ENCODE measurements at regions not wholly inside any gene's neighbourhood (a gene's known extent, or its start where the extent isn't known, plus 50 kb on each side); places are given as distances from the start of the nearest gene placed in this dataset.
"Not testable (repeated sequence)": the region's sequence is repeated elsewhere in the genome, so short reads cannot be mapped to it uniquely, and the experiment has no call there.

GRCh38 chr10:129199826-129200225 is 267.2 kb upstream of the MGMT start:
- DNase-seq = no peak

GRCh38 chr10:129203819-129204218 is 263.2 kb upstream of the MGMT start:
- DNase-seq = no peak

- DNase-seq = no peak
These were observed 259.7 kb upstream of the MGMT start for GRCh38 chr10:129207297-129207696.

- DNase-seq = no peak
These were observed 256.2 kb upstream of the MGMT start for GRCh38 chr10:129210876-129211275.

GRCh38 chr10:129213256-129213655 is 253.8 kb upstream of the MGMT start:
- no peak for DNase-seq

DNA sequence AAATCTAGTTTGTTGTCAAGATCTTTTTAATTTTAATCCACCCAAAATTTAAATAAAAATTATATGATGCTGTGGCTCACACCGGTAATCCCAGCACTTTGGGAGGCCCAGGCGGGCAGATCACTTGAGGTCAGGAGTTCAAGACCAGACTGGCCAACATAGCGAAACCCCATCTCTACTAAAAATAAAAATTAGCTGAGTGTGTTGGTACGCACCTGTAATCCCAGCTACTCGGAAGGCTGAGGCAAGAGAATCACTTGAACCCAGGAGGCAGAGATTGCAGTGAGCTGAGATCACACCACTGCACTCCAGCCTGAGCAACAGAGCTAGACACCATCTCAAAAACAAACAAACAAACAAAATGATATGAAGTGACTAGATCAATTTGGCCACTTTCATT is 253.0 kb upstream of the MGMT start:
- DNase-seq = not testable (repeated sequence)

DNA sequence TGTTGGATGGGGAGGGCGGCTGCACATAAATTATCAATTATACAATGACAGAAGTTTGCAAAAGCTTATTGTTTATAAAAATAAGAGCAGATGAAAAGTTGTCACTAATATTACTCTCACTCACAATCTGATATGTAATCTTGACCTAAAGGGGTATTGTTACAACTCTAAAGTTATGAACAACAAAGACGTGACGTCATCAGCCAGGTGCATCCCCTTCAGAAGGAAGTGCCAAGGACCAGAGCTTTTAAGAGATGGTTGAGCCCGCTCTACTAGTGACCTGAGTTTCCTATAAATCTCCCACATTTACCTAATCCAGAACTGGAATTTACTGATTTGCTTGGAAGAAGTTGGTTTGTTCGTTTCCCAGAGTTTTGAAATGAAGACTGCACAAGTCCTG is 247.7 kb upstream of the MGMT start:
- no peak for DNase-seq

DNA sequence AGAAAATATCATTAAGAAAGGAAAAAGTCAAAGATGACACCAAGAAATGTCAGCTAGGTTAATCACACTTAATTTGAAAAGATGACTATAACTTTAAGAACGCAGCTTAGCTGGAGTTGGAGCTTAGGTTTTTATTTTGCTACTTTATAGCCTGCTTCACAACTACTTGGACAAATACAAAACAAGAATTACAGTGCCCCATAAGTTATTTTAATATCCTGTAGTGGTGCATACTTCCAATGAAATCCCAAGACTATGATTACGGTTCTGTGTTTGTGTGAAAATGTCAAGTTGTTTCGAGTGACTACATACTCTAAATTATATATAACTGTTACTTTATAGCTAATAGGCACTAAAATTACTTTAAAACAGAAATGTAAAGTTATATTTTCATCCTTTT is 244.6 kb upstream of the MGMT start:
- DNase-seq = no peak

DNA sequence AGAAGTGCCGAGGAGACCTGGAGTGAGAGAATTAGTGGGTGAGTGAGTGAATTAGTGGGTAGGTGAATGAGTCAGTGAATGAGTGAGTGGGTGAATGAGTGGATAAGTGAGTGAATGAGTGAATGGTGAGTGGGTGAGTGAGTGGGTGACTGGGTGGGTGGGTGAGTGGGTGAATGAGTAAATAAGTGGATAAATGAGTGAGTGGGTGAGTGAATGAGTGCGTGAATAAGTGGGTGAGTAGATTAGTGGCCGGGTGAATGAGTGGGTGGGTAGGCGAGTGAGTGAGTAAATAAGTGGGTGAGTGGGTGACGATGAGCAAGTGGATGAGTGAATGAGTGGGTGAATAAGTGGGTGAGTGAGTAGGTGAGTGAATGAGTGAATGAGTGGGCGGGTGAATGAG is 243.7 kb upstream of the MGMT start:
- no peak for DNase-seq

- no peak for DNase-seq
These were observed 243.0 kb upstream of the MGMT start for GRCh38 chr10:129224065-129224464.

GRCh38 chr10:129231821-129232220 is 235.2 kb upstream of the MGMT start:
- no peak for DNase-seq

DNA sequence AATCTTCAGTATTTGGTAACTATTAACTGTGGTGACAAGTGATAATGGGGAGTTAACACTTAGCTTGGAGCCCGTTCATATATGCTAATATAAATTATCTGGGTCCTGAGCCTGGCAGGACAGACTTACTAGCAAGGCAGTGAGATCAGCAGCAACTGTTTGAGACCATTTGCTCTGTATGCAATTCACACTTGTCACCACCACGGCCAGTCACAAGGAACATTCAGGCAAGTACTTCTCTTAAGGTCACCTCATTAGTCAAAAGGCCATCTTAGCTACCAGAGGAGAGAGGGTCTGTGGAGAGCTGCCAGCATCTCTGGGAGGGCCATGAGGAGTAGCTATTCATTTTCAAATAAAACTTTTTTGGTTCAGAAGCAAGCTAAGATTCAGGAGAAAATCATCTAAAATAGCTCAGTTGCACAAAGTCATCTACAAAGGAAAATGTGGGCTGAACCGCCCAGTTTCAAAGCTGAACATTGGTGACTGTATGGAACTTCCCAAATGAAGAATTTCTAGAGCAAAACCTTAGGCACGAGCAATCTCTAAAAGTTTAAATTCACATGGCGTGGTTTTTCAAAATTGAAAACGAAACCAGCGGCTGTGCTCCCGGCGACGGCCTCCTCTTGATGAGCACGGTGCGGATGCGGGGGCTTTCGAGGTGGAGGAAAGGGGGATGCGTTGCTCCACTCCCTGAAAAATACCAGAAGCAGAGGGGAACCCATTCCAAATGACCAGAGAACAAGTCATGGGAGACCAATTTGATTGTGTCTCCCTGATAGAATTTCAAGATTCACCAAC is 233.5 kb upstream of the MGMT start:
- DNase-seq = no peak

DNA sequence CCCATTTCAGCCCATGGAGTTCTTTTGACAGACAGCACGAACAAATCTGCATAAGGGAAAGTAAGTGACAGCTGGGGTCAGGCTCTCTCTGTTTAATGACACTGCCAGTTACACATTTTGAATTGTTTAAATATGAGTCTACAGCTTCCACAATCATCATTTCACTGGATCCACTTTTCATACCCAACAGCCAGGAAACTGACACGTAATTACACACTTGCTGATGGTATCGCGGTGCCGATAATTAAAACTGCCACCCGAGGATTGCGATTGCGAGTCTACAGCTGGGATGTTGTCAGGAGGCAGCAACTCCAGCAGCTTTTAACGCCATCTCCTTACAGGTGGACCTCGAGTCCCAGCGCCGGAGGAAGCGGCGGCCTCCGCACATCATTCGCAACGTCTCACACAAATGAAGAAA is 230.8 kb upstream of the MGMT start:
- no peak for DNase-seq

GRCh38 chr10:129241461-129241860 is 225.6 kb upstream of the MGMT start:
- no peak for DNase-seq

- no peak for DNase-seq
These were observed 222.7 kb upstream of the MGMT start for GRCh38 chr10:129244298-129244697.

DNA sequence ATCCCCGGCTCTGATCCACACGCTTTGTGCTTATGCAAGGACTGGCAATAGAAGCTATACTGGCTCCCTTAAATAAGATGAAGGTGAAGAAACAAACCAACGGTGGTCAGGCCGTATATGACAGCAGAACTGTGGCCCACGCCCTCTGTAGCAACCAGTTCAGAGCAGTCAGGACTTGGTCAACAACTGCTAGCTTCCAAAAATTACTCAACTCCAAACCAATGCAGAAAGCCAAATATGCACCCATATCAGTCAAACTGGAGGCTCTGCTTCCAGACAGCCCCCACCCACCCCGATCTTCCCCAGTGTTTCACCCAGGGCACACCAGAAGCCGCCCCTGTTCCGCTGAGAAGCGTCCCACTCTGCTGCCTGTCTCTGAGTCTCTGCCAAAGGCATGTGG is 222.3 kb upstream of the MGMT start:
- DNase-seq = no peak

- DNase-seq = no peak
These were observed 213.7 kb upstream of the MGMT start for GRCh38 chr10:129253161-129253864.

DNA sequence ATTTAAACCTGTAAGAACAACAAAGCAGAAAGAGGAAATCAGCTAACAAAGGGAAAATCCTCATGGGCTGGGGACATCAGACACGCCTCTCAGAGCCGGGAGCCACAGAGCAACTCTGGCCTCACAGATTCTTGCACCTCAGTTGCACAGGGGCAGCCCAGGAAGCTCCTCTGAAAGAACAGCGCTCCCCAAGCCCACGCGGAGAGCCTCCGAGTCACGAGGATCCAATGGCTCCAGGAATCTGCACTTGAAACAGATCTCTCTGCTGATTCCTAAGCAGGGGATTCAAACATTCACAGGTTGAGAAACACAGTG is 213.2 kb upstream of the MGMT start:
- DNase-seq = no peak

- no peak for DNase-seq
These were observed 208.6 kb upstream of the MGMT start for GRCh38 chr10:129258283-129258923.

DNA sequence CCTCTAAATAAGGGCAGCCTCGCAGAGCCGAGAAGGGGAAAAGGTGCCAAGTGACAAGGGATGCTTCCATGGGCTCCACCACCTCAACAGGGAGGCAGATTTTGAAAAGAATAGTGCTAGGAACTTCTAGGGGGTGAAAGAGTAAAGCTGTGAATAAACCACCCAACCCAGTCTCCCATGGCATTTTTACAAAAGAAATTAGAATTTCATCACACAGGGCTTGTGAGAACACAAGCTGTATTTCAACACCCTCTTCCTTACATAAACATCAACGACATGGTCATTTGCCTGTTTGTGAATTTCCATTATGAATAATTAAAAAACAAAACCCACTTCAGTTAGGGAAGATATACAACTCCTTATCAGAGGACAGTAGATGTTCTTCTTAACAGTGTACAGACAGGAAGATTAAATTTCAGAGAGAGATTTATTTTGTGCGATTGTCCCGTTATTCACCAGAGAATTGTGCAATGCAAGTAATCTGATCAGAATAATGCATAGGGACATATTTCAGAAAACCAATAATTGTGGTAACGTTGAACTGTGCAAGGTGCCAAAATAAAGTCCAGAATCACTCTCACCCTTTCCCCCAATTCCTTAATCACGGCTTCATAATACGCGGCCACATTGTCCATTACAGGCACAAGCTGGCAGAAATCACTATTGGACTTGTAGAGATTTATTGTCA is 207.8 kb upstream of the MGMT start:
- DNase-seq = no peak

DNA sequence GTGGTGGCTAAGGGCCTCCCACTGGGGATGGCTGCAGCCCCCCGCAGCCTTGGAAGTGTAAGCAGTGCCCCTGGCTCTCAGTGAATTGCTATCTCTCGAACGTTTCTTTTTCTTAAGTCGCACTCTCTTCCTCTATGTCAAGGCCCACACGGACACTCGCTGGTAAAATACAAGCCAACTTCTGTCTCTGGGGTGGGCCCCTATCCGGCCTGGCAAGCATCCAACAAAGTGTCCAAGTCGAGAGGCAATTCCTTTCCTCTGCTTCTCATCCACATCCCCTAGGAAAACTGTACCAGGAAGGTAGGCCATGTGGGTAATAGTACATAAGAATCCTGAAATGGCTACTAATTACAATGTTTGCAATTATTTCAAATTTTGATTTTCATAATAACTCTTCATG is 194.9 kb upstream of the MGMT start:
- DNase-seq = no peak

DNA sequence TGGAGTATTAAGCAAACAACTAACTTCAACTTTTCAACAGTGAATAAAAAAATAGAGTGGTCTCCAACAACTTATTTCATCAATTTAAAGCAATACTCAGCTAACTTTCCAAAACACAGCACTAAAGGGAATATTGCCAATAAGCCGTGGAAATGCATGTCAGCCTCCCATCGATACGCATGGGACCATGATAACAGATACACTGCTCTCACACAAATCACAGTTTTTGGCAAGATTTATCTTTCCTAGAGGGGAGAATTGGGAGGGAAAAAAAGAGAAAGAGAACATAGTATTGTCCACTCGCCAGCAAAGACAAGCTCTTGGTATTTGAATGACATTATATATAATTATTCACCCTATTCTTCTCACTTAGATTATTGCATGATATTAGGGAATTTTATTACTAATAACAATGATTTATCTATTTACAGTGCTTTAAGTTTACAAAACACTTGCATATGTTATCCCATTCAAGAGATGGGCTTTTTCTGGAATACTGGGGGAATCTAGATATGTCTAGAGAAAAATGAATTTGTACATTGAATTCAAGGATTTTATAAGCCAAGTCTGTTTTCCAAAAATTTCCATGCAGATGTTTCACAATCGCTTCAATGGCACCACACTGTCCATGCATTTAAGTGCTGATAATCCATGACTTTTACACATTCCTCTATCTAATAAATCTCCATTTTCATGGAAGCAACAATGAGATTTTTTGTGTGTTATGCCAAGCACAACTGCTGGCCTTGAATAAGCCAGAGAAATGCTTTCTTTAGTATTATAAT is 194.0 kb upstream of the MGMT start:
- DNase-seq = no peak

GRCh38 chr10:129273860-129274259 is 193.2 kb upstream of the MGMT start:
- DNase-seq = no peak
